ENCODE measurements at regions not wholly inside any gene's neighbourhood (a gene's known extent, or its start where the extent isn't known, plus 50 kb on each side); places are given as distances from the start of the nearest gene placed in this dataset.

GRCh38 chr15:46222826-46223225 lies 588.0 kb downstream of the SQOR start:
- Histone ChIP-seq H2BK5ac (ENCODE audit: low read depth, low read length, poor library complexity, severe bottlenecking) (no peak overlapping the region), H2AK5ac (ENCODE audit: low read depth, low read length) (no peak overlapping the region), H2BK120ac (ENCODE audit: low read depth, low read length) (no peak overlapping the region), H3K4me2 (ENCODE audit: low read depth, low read length) (no peak overlapping the region), H2AFZ (replicated peaks; ENCODE audit: low read length, poor library complexity) (no peak overlapping the region), H3K23ac (ENCODE audit: low read depth, low read length) (no peak overlapping the region), H2BK15ac (ENCODE audit: low read depth, low read length) (no peak overlapping the region), H3K14ac (replicated peaks; ENCODE audit: low read depth, low read length) (no peak overlapping the region), H3K4ac (ENCODE audit: low read depth, low read length) (no peak overlapping the region), H4K8ac (ENCODE audit: low read depth in 2 of 2, low read length in 2 of 2) (no peak overlapping the region), H3K27me3 (ENCODE audit: control insufficient read depth, insufficient read depth, low read length) (no peaks in the 10 kb centered on the region), H4K20me1 (ENCODE audit: insufficient read depth, low read length) (no peaks in the 10 kb centered on the region), H3K18ac (ENCODE audit: low read depth, low read length) (no peak overlapping the region), H3K9ac (ENCODE audit: low read depth, low read length) (no peak overlapping the region), H3K9me1 (ENCODE audit: insufficient read depth, low read length) (no peaks in the 10 kb centered on the region), H2AK9ac (replicated peaks; ENCODE audit: low read depth, low read length, poor library complexity) (no peak overlapping the region), H4K5ac (ENCODE audit: low read depth, low read length) (no peak overlapping the region), H3K4me3 (ENCODE audit: insufficient read depth, low read depth, low read length) (no peak overlapping the region), H3K9me3 (ENCODE audit: control insufficient read depth, insufficient read depth, low read length) (no peaks in the 10 kb centered on the region), H3K79me1 (ENCODE audit: low read depth in 1 of 2, low read length in 2 of 2) (no peaks in the 10 kb centered on the region), H2BK20ac (ENCODE audit: low read depth, low read length) (no peak overlapping the region), H3K36me3 (ENCODE audit: control insufficient read depth, insufficient read depth, low read length) (no peaks in the 10 kb centered on the region), H4K91ac (ENCODE audit: insufficient read depth, low read depth, low read length) (no peak overlapping the region), H3K4me1 (ENCODE audit: control insufficient read depth, insufficient read depth, low read length) (no peaks in the 10 kb centered on the region), H3K27ac (ENCODE audit: insufficient read depth, low read length) (no peak overlapping the region), H3K56ac (ENCODE audit: extremely low read depth, insufficient read depth, low read length) (no peak overlapping the region)
- in situ Hi-C loops (cut with MboI; ENCODE audit: low sequenced_read_pairs) (no loop called here), intact Hi-C loops (cut with micrococcal nuclease) (no loop called here), dilution Hi-C loops (cut with HindIII; ENCODE audit: low sequenced_read_pairs, unreplicated experiment) (no loop called here)
- ChIA-PET POLR2A (ENCODE audit: unreplicated experiment) (no interaction called here), CTCF (interaction anchor here (0.6 kb wide), 1 partner anchor 341 kb away, joined by 3 read pairs; no protein-coding TSS in a partner anchor)
- TF ChIP-seq RFX5 (IDR thresholded peaks at IDR 0.05; ENCODE audit: low read depth, low read length) (no peak), SMC3 (IDR thresholded peaks at IDR 0.05; ENCODE audit: low read depth, low read length) (no peak), MAZ (IDR thresholded peaks at IDR 0.05; ENCODE audit: borderline replicate concordance, low read depth, low read length) (no peak), CHD1 (IDR thresholded peaks at IDR 0.05; ENCODE audit: low read depth, low read length) (no peak), NFE2L2 (IDR thresholded peaks at IDR 0.05; ENCODE audit: low read depth, low read length) (no peak), MAFK (IDR thresholded peaks at IDR 0.05; ENCODE audit: low read depth, low read length) (no peak)
- TF ChIP-seq, protein P1, sequence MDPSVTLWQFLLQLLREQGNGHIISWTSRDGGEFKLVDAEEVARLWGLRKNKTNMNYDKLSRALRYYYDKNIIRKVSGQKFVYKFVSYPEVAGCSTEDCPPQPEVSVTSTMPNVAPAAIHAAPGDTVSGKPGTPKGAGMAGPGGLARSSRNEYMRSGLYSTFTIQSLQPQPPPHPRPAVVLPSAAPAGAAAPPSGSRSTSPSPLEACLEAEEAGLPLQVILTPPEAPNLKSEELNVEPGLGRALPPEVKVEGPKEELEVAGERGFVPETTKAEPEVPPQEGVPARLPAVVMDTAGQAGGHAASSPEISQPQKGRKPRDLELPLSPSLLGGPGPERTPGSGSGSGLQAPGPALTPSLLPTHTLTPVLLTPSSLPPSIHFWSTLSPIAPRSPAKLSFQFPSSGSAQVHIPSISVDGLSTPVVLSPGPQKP (IDR thresholded peaks at IDR 0.05; ENCODE audit: borderline replicate concordance, low read depth, low read length) = no peak
- ATAC-seq (ENCODE audit: low read depth) (no peak), DNase-seq (no peak)
- no TSS peak for BruUV-seq (replicated peaks)
- no CpG with 5 or more reads among the region's 2 CpGs for WGBS, 2 experiments (ENCODE audit: extremely low coverage in 2 of 2, insufficient read length in 1 of 2)

All from IMR-90 (cell line).